ENCODE measurements at regions not wholly inside any gene's neighbourhood (a gene's known extent, or its start where the extent isn't known, plus 50 kb on each side); places are given as distances from the start of the nearest gene placed in this dataset.

DNA sequence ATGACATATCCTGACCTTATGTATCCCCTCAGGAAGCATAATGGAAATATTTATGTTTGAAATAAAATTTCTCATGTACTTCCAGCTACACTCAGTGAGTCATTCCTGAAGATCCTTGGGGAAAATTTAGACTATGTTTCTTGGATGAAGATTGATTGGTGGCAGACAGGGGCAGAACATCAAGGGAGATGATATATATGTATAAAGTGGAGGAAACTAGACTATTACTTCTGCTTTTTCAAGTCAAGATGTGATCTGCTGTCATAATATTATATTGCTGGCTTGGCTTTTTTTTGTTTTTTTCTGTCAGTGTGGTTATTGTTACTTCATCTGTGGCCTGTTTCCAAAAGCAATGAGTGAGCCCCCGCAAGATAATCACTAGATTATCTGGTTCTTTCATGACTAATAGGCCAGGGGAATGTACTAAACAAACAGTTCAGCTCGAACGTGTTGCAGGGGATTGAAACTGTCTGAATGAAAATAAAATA, 87.2 kb upstream of the TNFSF11 start:
- Histone ChIP-seq H3K27me3 (ENCODE audit: control insufficient read depth in 2 of 2, insufficient read depth in 2 of 2, low read length in 2 of 2) (no peaks in the 10 kb centered on the region; a peak in 1 of 5 replicates), H3K4me2 (ENCODE audit: insufficient read depth, low read length) (no peak overlapping the region), H4K20me1 (replicated peaks; ENCODE audit: control insufficient read depth, insufficient read depth, low read length) (no peaks in the 10 kb centered on the region), H3K9me3 (replicated peaks; ENCODE audit: control insufficient read depth, insufficient read depth, low read depth, low read length) (no peaks in the 10 kb centered on the region), H3K4me1 (replicated peaks in 1 of 2; ENCODE audit: control insufficient read depth in 2 of 2, insufficient read depth in 2 of 2, low read length in 2 of 2) (no peaks in the 10 kb centered on the region), H3K36me3 (ENCODE audit: control insufficient read depth, insufficient read depth, low read length) (no peaks in the 10 kb centered on the region), H3K4me3 (no peak overlapping the region), H2AFZ (ENCODE audit: low read depth, low read length) (no peak overlapping the region), H3K79me2 (ENCODE audit: control insufficient read depth, insufficient read depth, low read length) (no peaks in the 10 kb centered on the region), H3K9me1 (ENCODE audit: control insufficient read depth, insufficient read depth, low read length) (no peaks in the 10 kb centered on the region), H3K9ac (ENCODE audit: insufficient read depth in 1 of 2, low read depth in 2 of 2, low read length in 2 of 2) (no peak overlapping the region), H3K27ac (ENCODE audit: extremely low read depth, low read depth, low read length) (no peak overlapping the region)
- ATAC-seq: no peak
- TF ChIP-seq ZNF583 (CRISPR knock-in tag; IDR thresholded peaks at IDR 0.05): no peak
- no peak for TF ChIP-seq NCOA4 (IDR thresholded peaks at IDR 0.05; ENCODE audit: partially characterized antibody)
- TF ChIP-seq TCF7 (IDR thresholded peaks at IDR 0.05; ENCODE audit: borderline replicate concordance): no peak
- TF ChIP-seq ZNF384 (IDR thresholded peaks at IDR 0.05; ENCODE audit: low read depth, low read length): no peak
- TF ChIP-seq MCM2 (IDR thresholded peaks at IDR 0.05; ENCODE audit: low read depth): no peak
- TF ChIP-seq, protein P1, sequence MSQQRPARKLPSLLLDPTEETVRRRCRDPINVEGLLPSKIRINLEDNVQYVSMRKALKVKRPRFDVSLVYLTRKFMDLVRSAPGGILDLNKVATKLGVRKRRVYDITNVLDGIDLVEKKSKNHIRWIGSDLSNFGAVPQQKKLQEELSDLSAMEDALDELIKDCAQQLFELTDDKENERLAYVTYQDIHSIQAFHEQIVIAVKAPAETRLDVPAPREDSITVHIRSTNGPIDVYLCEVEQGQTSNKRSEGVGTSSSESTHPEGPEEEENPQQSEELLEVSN (IDR thresholded peaks at IDR 0.05; ENCODE audit: borderline replicate concordance in 1 of 2, extremely low read depth in 1 of 2, insufficient read depth in 1 of 2, insufficient read length in 1 of 2, low read depth in 1 of 2, low read length in 1 of 2, poor library complexity in 1 of 2, severe bottlenecking in 1 of 2): no peak
- TF ChIP-seq FOXJ3 (CRISPR knock-in tag; IDR thresholded peaks at IDR 0.05): no peak
- no peak for TF ChIP-seq CBFA2T3 (IDR thresholded peaks at IDR 0.05)
- no peak for TF ChIP-seq ZBTB17 (CRISPR knock-in tag; IDR thresholded peaks at IDR 0.05)
- no peak for TF ChIP-seq MBD2 (IDR thresholded peaks at IDR 0.05; ENCODE audit: borderline replicate concordance, low read depth)
- TF ChIP-seq ZNF197 (CRISPR knock-in tag; IDR thresholded peaks at IDR 0.05; ENCODE audit: low read depth): no peak
- ChIA-PET POLR2A (no interaction called here), CTCF (ENCODE audit: low intra/inter-chr PET ratio) (no interaction called here)
- 4% methylated on average over 3 of the region's 3 CpGs for WGBS (ENCODE audit: insufficient coverage, low coverage, missing lambda C conversion rate)
- BruUV-seq (replicated peaks): no TSS peak
- intact Hi-C loops (cut with micrococcal nuclease) (no loop called here), in situ Hi-C loops (cut with MboI) (no loop called here)
- FAIRE-seq: no peak
- no peak for DNase-seq (ENCODE audit: extremely low read depth in 1 of 4, low spot score in 3 of 4)

Data from K562 (cell line).